ENCODE measurements at regions not wholly inside any gene's neighbourhood (a gene's known extent, or its start where the extent isn't known, plus 50 kb on each side); places are given as distances from the start of the nearest gene placed in this dataset.

DNA sequence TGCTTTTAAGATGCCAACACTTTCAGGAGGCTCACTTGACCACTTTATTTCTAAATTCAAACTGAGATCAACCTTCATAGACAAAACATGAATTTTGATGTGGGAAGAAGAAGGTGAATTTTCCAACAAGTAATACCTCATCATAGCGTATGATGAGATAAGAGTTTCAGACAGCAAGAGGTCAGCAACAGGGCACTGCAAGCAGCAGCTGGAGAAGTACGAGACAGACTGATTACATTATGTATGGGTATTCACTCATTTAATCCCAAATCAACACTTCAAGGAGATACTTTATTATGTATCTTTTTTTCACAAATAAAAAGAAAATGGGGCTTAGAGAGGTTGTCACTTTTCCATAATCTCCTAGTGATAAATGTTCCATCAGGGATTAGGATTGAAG, 389.8 kb downstream of the TBC1D4 start:
- intact Hi-C loops (cut with micrococcal nuclease): no loop called here

DNA sequence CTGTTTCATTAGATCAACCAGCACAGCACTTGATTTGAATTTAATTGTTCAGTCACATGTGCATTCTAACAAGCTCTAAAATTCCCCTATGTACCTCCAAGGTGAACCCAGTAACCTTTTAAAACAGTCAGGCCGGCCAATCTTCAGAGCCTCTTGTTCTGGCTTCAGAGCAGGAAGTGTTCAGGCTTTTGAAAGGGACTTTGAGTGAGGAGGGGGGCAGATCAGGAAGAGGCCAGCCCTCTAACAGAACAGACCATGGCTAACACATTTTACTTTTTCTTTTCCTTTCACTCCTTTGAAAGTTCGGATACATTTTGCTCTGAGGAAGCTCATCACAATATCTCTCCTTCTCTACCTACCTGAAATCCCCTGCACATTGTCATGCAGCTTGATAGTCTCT, 390.3 kb downstream of the TBC1D4 start:
- no TSS peak for BruUV-seq (replicated peaks)
- Mint-ChIP-seq H3K4me1 (ENCODE audit: insufficient read depth, unreplicated experiment) (no peaks in the 10 kb centered on the region), H3K4me3 (ENCODE audit: unreplicated experiment) (no peak overlapping the region), H3K36me3 (ENCODE audit: insufficient read depth, unreplicated experiment) (no peaks in the 10 kb centered on the region), H3K27me3 (ENCODE audit: insufficient read depth, unreplicated experiment) (no peaks in the 10 kb centered on the region), H3K9me3 (ENCODE audit: unreplicated experiment) (peaks cover 7% of the 10 kb centered on the region), H3K27ac (ENCODE audit: low read depth, unreplicated experiment) (no peak overlapping the region)
- TF ChIP-seq CTCF (IDR thresholded peaks at IDR 0.05; ENCODE audit: unreplicated experiment): no peak
- POLR2A ChIA-PET: no interaction called here
- CTCF ChIA-PET: interaction anchor here (0.7 to 1.0 kb wide), 2 partner anchors 9 to 1256 kb away, joined by 3 read pairs; no protein-coding TSS in a partner anchor
- intact Hi-C loops (cut with micrococcal nuclease): no loop called here
- DNase-seq (ENCODE audit: unreplicated experiment): no peak

More for the DNA sequence above, 389.8 kb downstream of the TBC1D4 start:
- BruUV-seq (replicated peaks): no TSS peak
- POLR2A ChIA-PET: no interaction called here
- no peak overlapping the region for H3K4me3 Mint-ChIP-seq (ENCODE audit: unreplicated experiment)
- H3K27me3 Mint-ChIP-seq (ENCODE audit: insufficient read depth, unreplicated experiment): no peaks in the 10 kb centered on the region
- CTCF ChIA-PET: interaction anchor here (0.7 to 1.0 kb wide), 2 partner anchors 10 to 1256 kb away, joined by 3 read pairs; no protein-coding TSS in a partner anchor
- no peaks in the 10 kb centered on the region for H3K4me1 Mint-ChIP-seq (ENCODE audit: insufficient read depth, unreplicated experiment)
- no peak overlapping the region for H3K27ac Mint-ChIP-seq (ENCODE audit: low read depth, unreplicated experiment)
- peaks cover 7% of the 10 kb centered on the region for H3K9me3 Mint-ChIP-seq (ENCODE audit: unreplicated experiment)
- no peak for DNase-seq (ENCODE audit: unreplicated experiment)
- H3K36me3 Mint-ChIP-seq (ENCODE audit: insufficient read depth, unreplicated experiment): no peaks in the 10 kb centered on the region
- no peak for TF ChIP-seq CTCF (IDR thresholded peaks at IDR 0.05; ENCODE audit: unreplicated experiment)

DNA sequence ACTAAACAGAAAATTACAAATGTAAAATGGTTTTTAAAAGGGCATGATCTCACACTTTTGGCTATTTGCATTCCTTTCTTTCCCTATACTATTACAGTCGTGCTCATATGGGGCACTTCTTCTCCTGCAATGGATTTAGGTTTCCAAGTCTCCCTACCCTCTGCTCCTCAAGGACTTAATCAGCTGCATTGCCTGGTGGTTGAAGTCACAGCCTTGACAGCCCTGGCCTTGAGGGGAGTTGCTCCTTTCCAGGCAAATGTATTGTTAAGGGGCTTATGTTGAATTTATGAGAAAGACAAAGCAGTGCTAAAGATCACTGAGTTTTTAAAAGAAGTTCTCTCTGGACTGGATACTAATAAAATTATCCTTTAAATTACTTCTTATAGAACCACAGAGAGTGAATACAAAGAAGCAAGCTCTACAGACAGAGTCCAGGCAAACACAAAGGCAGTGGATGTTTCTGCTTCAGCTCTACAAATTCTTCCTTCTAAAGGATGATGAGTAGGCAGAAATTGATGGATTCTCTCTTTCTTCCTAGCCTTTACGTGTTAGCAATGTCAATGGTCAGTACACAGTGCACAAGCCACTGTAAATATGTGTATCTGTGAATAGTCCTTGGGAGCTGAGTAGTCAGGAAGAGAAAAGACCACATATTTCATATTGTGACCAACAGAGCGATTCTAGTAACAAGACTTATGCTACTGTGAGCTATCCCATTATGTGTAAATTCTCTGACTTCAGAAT, 390.9 kb downstream of the TBC1D4 start:
- peaks cover 5% of the 10 kb centered on the region for H3K9me3 Mint-ChIP-seq (ENCODE audit: unreplicated experiment)
- no TSS peak for BruUV-seq (replicated peaks)
- H3K36me3 Mint-ChIP-seq (ENCODE audit: insufficient read depth, unreplicated experiment): no peaks in the 10 kb centered on the region
- H3K4me1 Mint-ChIP-seq (ENCODE audit: insufficient read depth, unreplicated experiment): no peaks in the 10 kb centered on the region
- intact Hi-C loops (cut with micrococcal nuclease): no loop called here
- CTCF ChIA-PET: interaction anchor here (0.7 to 1.0 kb wide), 3 partner anchors 9 to 1255 kb away, joined by 3 read pairs; no protein-coding TSS in a partner anchor
- no peak for TF ChIP-seq CTCF (IDR thresholded peaks at IDR 0.05; ENCODE audit: unreplicated experiment)
- POLR2A ChIA-PET: no interaction called here
- no peaks in the 10 kb centered on the region for H3K27me3 Mint-ChIP-seq (ENCODE audit: insufficient read depth, unreplicated experiment)
- no peak overlapping the region for H3K27ac Mint-ChIP-seq (ENCODE audit: low read depth, unreplicated experiment)
- DNase-seq (ENCODE audit: unreplicated experiment): no peak
- no peak overlapping the region for H3K4me3 Mint-ChIP-seq (ENCODE audit: unreplicated experiment)

DNA sequence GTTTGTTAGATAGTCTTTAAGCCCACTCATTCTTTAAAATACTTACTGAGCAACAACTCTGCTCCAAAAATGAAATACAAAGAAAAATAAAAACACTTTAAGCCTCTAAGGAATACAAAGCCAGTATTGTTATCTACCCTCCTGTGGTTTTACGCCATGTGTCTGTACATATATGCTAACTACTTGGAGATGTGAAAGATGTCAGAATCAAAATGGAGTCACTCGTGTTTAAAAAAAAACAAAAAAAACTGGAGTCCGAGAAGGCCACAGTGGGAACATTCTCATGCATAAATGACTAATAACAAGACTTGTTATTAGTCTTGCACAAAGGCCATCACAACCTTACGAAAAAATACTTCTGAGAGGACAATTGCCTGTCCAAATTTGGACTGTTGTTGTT, 393.1 kb downstream of the TBC1D4 start:
- intact Hi-C loops (cut with micrococcal nuclease): no loop called here
- no peak for TF ChIP-seq CTCF (IDR thresholded peaks at IDR 0.05; ENCODE audit: unreplicated experiment)
- DNase-seq (ENCODE audit: unreplicated experiment): no peak
- Mint-ChIP-seq H3K27me3 (ENCODE audit: insufficient read depth, unreplicated experiment) (no peaks in the 10 kb centered on the region), H3K4me3 (ENCODE audit: unreplicated experiment) (no peak overlapping the region), H3K36me3 (ENCODE audit: insufficient read depth, unreplicated experiment) (no peaks in the 10 kb centered on the region), H3K4me1 (ENCODE audit: insufficient read depth, unreplicated experiment) (no peaks in the 10 kb centered on the region), H3K27ac (ENCODE audit: low read depth, unreplicated experiment) (no peak overlapping the region), H3K9me3 (ENCODE audit: unreplicated experiment) (no peaks in the 10 kb centered on the region)
- no TSS peak for BruUV-seq (replicated peaks)
- POLR2A ChIA-PET: no interaction called here
- CTCF ChIA-PET: no interaction called here
